Fibroblast of the aortic adventitia (primary cell): ENCODE measurements at regions not wholly inside any gene's neighbourhood (a gene's known extent, or its start where the extent isn't known, plus 50 kb on each side); places are given as distances from the start of the nearest gene placed in this dataset.

Experiments
- DNase-seq: peaks from one replicate; pipeline ENCODE4 v3.0.0-alpha.2; 2010; ENCODE audit warnings: low read depth
- H3K4me3 ChIP-seq: 2 replicates; pipeline ENCODE4 v1.5.1; 2011; ENCODE audit warnings: low read depth, mild to moderate bottlenecking, control low read depth, low read length, moderate library complexity
- TF ChIP-seq, protein P1 (sequence below): IDR thresholded peaks from 2 replicates; pipeline ENCODE4 v1.5.1; 2011; ENCODE audit warnings: mild to moderate bottlenecking, low read length, control low read depth, inconsistent platforms; ENCODE audit not compliant: insufficient read depth

- no peak for DNase-seq
- no peak overlapping the region for H3K4me3 ChIP-seq
- TF ChIP-seq, protein P1, sequence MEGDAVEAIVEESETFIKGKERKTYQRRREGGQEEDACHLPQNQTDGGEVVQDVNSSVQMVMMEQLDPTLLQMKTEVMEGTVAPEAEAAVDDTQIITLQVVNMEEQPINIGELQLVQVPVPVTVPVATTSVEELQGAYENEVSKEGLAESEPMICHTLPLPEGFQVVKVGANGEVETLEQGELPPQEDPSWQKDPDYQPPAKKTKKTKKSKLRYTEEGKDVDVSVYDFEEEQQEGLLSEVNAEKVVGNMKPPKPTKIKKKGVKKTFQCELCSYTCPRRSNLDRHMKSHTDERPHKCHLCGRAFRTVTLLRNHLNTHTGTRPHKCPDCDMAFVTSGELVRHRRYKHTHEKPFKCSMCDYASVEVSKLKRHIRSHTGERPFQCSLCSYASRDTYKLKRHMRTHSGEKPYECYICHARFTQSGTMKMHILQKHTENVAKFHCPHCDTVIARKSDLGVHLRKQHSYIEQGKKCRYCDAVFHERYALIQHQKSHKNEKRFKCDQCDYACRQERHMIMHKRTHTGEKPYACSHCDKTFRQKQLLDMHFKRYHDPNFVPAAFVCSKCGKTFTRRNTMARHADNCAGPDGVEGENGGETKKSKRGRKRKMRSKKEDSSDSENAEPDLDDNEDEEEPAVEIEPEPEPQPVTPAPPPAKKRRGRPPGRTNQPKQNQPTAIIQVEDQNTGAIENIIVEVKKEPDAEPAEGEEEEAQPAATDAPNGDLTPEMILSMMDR = no peak
These were observed 367.6 kb downstream of the SPATA31D1 start for GRCh38 chr9:82356131-82356530.

GRCh38 chr9:82356871-82357270, 368.3 kb downstream of the SPATA31D1 start:
- no peak for DNase-seq
- H3K4me3 ChIP-seq = no peak overlapping the region
- TF ChIP-seq, protein P1 = no peak

DNA sequence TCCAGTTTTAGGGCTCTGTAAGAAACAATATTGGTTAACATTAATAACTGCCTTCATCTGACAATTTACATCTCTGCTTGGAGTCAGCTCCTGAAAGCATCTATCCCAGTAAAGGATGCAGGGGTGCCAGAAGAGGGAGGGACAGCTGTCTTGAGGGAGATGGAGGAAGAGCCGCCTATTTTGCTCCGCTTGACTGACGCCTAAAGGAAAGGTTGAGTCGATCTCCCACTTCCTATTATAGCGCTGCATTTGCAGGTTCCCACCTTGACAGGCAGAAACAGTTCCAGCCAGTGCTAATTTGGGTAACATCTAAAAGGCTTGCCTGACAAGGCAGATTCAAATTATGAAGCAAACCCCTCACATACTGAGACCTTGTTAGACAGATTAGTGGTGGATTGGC, 374.6 kb downstream of the SPATA31D1 start:
- no peak for DNase-seq
- TF ChIP-seq, protein P1 = no peak
- no peak overlapping the region for H3K4me3 ChIP-seq

DNA sequence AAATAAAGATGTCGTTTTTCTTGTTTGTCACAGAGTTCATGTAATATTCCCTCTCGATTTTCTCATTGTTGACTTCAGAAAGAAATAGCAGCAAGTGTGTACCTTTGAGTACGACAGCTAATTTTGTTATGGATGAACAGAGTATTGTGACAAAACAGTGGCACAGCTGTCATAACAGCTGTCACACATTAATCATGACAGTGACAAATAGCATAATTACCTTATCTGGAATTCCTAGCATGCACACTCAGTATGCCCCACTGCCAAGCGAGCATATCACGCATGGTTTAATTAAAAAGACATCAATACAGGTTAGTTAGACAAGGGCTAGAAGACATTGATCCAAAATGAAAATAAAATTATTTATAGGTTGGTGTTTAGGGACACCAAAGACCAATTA, 375.1 kb downstream of the SPATA31D1 start:
- no peak overlapping the region for H3K4me3 ChIP-seq
- DNase-seq = no peak
- TF ChIP-seq, protein P1 = no peak

DNA sequence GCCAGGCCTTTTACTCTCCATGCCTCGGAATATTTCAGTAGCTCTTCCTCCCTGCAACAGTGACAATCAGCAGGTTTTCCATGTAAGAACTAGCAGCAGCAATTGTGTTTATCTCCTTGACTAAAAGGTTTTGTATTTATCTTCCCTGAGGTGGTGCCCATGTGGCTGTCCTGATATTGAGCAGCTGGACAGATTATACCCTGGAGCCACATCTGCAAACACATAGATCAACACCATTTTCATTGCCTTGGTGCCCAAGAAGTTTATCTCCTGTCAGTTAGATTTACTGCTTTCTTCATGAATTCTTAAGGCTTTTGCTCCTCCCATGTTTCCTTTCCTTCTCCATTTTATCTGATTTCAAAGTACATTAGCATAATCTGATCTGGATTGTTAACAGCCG, 378.4 kb downstream of the SPATA31D1 start:
- no peak for DNase-seq
- no peak overlapping the region for H3K4me3 ChIP-seq
- TF ChIP-seq, protein P1 = no peak

GRCh38 chr9:82367929-82368328, 379.4 kb downstream of the SPATA31D1 start:
- no peak overlapping the region for H3K4me3 ChIP-seq
- TF ChIP-seq, protein P1 = no peak
- no peak for DNase-seq

DNA sequence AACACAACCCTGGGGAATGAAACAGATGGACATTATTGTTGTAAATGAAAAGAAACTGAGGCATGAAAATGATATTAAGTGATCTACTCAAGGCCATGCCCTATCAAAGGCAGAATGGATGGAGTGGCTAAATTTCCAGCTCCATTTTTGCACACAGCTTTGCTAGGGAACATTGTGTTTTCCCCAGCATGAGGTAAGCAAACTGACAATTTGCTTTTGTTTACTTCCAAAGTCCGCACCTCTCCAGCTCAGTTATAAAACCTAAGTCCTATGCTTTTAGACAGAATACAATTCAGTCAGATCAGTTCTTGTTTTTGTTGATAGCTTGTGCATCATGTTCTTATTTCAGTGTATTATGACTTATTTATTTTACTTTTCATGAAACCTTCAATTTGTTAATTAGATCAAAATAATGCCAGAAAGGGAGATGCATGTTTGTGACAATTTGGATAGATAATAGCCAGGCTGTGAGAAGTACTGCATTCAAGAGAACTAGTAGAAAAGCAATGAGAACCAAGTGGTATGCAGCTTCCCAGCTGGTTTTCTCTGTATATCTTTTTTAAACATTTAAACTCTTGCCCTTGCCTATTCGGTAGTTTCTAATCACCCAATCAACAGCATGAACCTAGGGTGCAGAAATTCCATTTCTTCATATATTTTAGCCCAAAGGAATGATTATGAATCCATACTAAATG, 380.8 kb downstream of the SPATA31D1 start:
- no peak for DNase-seq
- H3K4me3 ChIP-seq = no peak overlapping the region
- TF ChIP-seq, protein P1 = no peak
